A673 (cell line): ENCODE measurements at regions not wholly inside any gene's neighbourhood (a gene's known extent, or its start where the extent isn't known, plus 50 kb on each side); places are given as distances from the start of the nearest gene placed in this dataset.

Experiments used
- BruUV-seq: library from RNA; stranded (reverse); fragments of 400-500 nt; replicated peaks from 2 replicates; lab custom pipeline; 2021; lab: Mats Ljungman, UMichigan
- CTCF ChIA-PET: fragments of 300-600 bp; sonication (Branson Sonifier 250); formaldehyde crosslinking; loops from one replicate; lab custom pipeline; 2022; ENCODE audit warnings: antibody characterized with exemption; lab: Charles Lee
- POLR2A ChIA-PET: fragments of 300-600 bp; sonication (Branson Sonifier 250); formaldehyde crosslinking; loops from one replicate; lab custom pipeline; 2022; ENCODE audit warnings: antibody characterized with exemption; ENCODE audit not compliant: low non-redundant PET; lab: Charles Lee
- DNase-seq: peaks from one replicate; pipeline ENCODE4 v3.0.0-alpha.2; 2015; ENCODE audit warnings: low spot score
- H3K27ac ChIP-seq: fragments of 200-600 bp; sonication (generic); 2 replicates; pipeline ENCODE4 v1.5.1; 2016; ENCODE audit warnings: mixed run types, low read depth, mild to moderate bottlenecking, mixed read lengths, antibody characterized with exemption, low read length; ENCODE audit not compliant: poor library complexity, severe bottlenecking
- H3K27me3 ChIP-seq: fragments of 200-600 bp; sonication (generic); replicated peaks from 2 replicates; pipeline ENCODE4 v1.6.1; 2017; ENCODE audit warnings: mixed run types, low read depth, mild to moderate bottlenecking, mixed read lengths, antibody characterized with exemption, low read length; ENCODE audit not compliant: insufficient read depth, poor library complexity
- H3K36me3 ChIP-seq: fragments of 200-600 bp; sonication (generic); 2 replicates; pipeline ENCODE4 v1.6.1; 2016; ENCODE audit warnings: mixed run types, mild to moderate bottlenecking, mixed read lengths, antibody characterized with exemption, low read length; ENCODE audit not compliant: insufficient read depth, poor library complexity, severe bottlenecking
- H3K4me1 ChIP-seq: fragments of 200-600 bp; sonication (generic); 2 replicates; pipeline ENCODE4 v1.6.1; 2017; ENCODE audit warnings: mixed run types, mild to moderate bottlenecking, mixed read lengths, antibody characterized with exemption, low read length; ENCODE audit not compliant: insufficient read depth, poor library complexity, severe bottlenecking
- H3K4me3 ChIP-seq: fragments of 200-600 bp; sonication (generic); 2 replicates; pipeline ENCODE4 v1.5.1; 2016; ENCODE audit warnings: low read depth, mixed run types, mild to moderate bottlenecking, mixed read lengths, low read length; ENCODE audit not compliant: poor library complexity, severe bottlenecking
- H3K9me3 ChIP-seq: fragments of 200-600 bp; sonication (generic); 2 replicates; pipeline ENCODE4 v1.6.1; 2016; ENCODE audit warnings: mixed run types, low read depth, mild to moderate bottlenecking, mixed read lengths, antibody characterized with exemption, low read length; ENCODE audit not compliant: poor library complexity, severe bottlenecking
- CTCF ChIP-seq: fragments of 300-800, 200-600 bp; sonication (generic); conservative IDR thresholded peaks from 2 replicates; pipeline ENCODE4 v1.5.1; 2017; ENCODE audit warnings: low read depth, mild to moderate bottlenecking, antibody characterized with exemption, low read length, moderate library complexity, mixed read lengths
- EZH2 ChIP-seq: fragments of 200-600 bp; sonication (generic); IDR thresholded peaks from 2 replicates; pipeline ENCODE4 v1.6.1; 2017; ENCODE audit warnings: borderline replicate concordance, low read depth, mild to moderate bottlenecking, mixed read lengths, antibody characterized with exemption, low read length; ENCODE audit not compliant: poor library complexity, severe bottlenecking
- intact Hi-C: fragments of 100-400 bp; cut with micrococcal nuclease; formaldehyde crosslinking; loops from one replicate; pipeline ENCODE4 v1.10.0; 2022; ENCODE audit not compliant: unreplicated experiment

GRCh38 chr2:219722276-219722879 is 94.9 kb downstream of the SLC4A3 start:
- CTCF ChIA-PET, result no interaction called here
- intact Hi-C loops, result no loop called here

GRCh38 chr2:219723311-219723710 is 95.9 kb downstream of the SLC4A3 start:
- H3K9me3 ChIP-seq, result no peaks in the 10 kb centered on the region
- ChIA-PET POLR2A (no interaction called here), CTCF (no interaction called here)
- no peak overlapping the region for H3K27ac ChIP-seq
- no peaks in the 10 kb centered on the region for H3K36me3 ChIP-seq
- TF ChIP-seq CTCF, result no peak
- TF ChIP-seq EZH2, result no peak
- H3K4me3 ChIP-seq, result no peak overlapping the region
- peaks cover 13% of the 10 kb centered on the region for H3K4me1 ChIP-seq
- H3K27me3 ChIP-seq, result no peaks in the 10 kb centered on the region
- no TSS peak for BruUV-seq
- intact Hi-C loops, result no loop called here
- no peak for DNase-seq

More at GRCh38 chr2:219722276-219722879, 94.9 kb downstream of the SLC4A3 start:
- BruUV-seq, result no TSS peak
- Histone ChIP-seq H3K4me3 (no peak overlapping the region), H3K27me3 (no peaks in the 10 kb centered on the region), H3K27ac (no peak overlapping the region), H3K36me3 (no peaks in the 10 kb centered on the region), H3K4me1 (peaks cover 4% of the 10 kb centered on the region), H3K9me3 (no peaks in the 10 kb centered on the region)
- TF ChIP-seq EZH2, result no peak
- TF ChIP-seq CTCF, result no peak
- no peak for DNase-seq
- POLR2A ChIA-PET, result no interaction called here

GRCh38 chr2:219724628-219725027 is 97.2 kb downstream of the SLC4A3 start:
- H3K27ac ChIP-seq, result no peak overlapping the region
- TF ChIP-seq EZH2 (no peak), CTCF (no peak)
- ChIA-PET POLR2A (no interaction called here), CTCF (no interaction called here)
- H3K27me3 ChIP-seq, result no peaks in the 10 kb centered on the region
- intact Hi-C loops, result no loop called here
- DNase-seq, result no peak
- no peaks in the 10 kb centered on the region for H3K36me3 ChIP-seq
- peaks cover 26% of the 10 kb centered on the region for H3K4me1 ChIP-seq
- no peak overlapping the region for H3K4me3 ChIP-seq
- no TSS peak for BruUV-seq
- no peaks in the 10 kb centered on the region for H3K9me3 ChIP-seq
